NCI-H748 (cell line): ENCODE measurements at regions not wholly inside any gene's neighbourhood (a gene's known extent, or its start where the extent isn't known, plus 50 kb on each side); places are given as distances from the start of the nearest gene placed in this dataset.
A peak's percentile ranks its signal among the peaks of the same experiment; 100 is the strongest.
"Not testable (repeated sequence)": the region's sequence is repeated elsewhere in the genome, so short reads cannot be mapped to it uniquely, and the experiment has no call there.

Experiments used
- DNase-seq: peaks from one replicate; lab custom pipeline; 2025; ENCODE audit not compliant: unreplicated experiment; lab: John Stamatoyannopoulos, UW

DNA sequence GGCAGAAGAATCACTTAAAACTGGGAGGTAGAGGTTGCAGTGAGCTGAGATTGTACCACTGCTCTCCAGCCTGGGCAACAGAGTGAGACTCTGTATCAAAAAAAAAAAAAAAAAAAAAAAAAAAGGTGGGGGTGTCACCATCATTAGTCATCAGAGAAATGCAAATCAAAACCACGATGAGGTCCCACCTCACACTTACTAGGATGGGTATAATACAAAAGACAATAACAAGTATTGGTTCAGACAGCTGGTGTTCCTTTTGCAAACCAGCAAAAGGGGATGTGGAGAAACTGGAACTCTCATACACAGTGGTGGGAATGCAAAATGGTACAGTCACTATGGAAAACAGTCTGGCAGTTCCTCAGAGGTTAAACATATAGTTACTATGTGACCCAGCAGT, 78.7 kb upstream of the TSC22D2 start:
- no peak for DNase-seq

DNA sequence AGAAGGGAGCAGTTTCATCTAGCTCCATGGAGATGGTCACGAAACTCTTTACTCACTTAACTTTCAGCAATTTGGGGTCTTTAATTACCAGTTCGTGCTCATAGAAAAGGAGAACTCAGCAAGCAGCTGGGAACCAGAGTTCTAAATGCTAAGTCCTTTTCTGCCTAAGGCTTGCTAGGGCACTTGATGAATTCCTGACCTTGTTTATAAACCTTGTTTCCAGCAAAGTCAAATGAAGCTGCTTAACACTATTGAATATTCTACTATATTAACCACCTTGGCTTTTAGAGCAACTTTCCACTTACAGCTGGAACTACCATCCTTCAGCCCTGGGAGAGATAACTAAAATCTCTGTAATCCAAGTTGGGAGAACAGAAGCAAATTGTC, 79.5 kb upstream of the TSC22D2 start:
- DNase-seq: no peak

GRCh38 chr3:150327678-150328653, 80.1 kb upstream of the TSC22D2 start:
- DNase-seq: no peak

DNA sequence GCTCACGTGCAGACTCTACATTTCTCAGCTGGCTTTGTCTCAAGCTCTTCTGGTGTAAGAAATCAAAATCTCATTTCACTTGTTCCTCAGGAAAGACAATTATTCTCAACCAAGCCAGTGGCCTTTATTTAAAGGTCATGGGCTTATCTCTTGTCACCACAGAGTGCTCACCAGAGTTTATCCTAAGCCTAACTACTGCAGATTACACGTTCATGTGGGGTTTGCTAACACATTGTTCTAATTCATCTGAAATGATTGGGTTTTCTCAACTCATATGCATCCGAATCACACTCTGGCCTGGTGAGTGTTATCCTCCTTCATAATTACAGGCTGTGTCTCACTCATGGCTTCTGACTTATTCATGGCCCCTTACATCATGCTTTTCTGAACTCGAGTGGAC, 83.3 kb upstream of the TSC22D2 start:
- DNase-seq: no peak

- DNase-seq: no peak
Observed at GRCh38 chr3:150324245-150324644, 83.9 kb upstream of the TSC22D2 start.

DNA sequence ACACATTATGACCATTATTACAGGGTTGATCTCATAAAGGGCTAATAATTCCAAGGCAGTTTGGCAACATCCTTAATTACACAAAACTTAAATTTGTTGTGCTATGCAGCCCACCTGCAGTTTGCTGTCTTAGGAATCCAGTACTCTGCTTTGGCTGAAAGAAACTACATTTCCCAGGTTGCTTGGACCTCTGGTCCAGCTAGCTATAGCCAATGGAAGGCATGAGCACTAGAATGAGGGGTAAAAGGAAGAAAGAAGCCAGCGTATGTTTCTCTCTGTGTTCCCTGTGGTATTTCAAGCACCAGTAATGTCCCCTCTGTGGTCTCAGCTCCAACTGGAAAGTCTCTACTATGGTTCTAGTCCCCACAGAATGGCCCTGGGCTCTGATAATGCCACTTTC, 84.3 kb upstream of the TSC22D2 start:
- DNase-seq: no peak

DNA sequence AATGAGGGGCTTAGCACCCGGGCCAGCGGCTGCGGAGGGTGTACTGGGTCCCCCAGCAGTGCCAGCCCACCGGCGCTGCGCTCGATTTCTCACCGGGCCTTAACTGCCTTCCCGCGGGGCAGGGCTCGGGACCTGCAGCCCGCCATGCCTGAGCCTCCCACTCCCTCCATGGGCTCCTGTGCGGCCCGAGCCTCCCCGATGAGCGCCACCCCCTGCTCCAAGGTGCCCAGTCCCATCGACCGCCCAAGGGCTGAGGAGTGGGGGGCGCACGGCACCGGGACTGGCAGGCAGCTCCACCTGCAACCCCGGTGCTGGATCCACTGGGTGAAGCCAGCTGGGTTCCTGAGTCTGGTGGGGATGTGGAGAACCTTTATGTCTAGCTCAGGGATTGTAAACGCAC, 85.0 kb upstream of the TSC22D2 start:
- DNase-seq: not testable (repeated sequence)

DNA sequence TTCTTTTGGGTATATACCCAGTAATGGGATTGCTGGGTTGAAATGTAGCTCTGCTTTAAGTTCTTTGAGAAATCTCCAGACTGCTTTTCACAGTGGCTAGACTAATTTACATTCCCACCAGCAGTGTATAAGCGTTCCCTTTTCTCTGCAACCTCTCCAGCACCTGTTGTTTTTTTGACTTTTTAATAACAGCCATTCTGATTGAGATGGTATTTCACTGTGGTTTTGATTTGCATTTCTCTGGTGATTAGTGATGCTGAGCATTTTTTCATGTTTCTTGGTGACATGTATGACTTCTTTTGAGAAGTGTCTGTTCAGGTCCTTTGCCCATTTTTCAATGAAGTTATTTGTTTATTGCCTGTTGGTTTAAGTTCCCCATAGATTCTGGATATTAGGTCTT, 87.1 kb upstream of the TSC22D2 start:
- DNase-seq: not testable (repeated sequence)

DNA sequence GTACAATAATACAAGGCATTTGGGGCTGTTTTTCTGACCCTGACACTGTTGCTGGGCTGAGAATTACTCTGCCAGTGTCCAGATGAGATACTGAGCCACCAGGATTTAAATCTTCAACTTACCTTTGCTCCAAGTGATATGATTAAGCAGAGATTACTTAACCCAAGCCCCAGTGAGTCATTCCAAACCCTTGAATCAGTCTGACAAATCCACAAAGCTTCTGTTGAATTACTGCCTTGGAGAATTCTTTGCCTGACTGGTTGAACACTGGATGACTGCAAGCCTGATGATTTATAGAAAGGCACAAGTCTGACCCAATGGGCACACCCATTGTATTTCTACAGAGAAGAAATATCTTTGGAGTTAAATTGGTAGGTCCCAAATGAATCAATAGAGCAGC, 88.2 kb upstream of the TSC22D2 start:
- no peak for DNase-seq

DNA sequence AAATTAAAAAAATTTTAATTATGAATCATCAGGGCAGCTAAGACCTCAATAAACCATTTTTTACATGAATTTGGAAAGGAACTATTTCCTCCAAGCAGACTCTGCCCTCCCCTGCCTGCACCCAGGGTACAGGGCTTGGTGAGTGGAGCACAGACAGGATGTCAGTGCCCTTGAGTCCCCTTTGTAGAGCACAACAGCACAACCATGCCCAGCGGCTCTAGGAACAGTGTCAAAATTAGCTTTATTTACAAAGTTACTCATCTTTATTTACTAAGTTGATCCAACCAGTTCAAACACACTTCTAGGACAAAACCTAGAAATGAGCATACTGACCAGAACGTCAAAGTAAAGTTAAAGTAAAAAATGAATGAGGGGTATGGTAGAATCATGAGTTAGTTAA, 90.6 kb upstream of the TSC22D2 start:
- DNase-seq: no peak

GRCh38 chr3:150315721-150316120, 92.4 kb upstream of the TSC22D2 start:
- DNase-seq: no peak

DNA sequence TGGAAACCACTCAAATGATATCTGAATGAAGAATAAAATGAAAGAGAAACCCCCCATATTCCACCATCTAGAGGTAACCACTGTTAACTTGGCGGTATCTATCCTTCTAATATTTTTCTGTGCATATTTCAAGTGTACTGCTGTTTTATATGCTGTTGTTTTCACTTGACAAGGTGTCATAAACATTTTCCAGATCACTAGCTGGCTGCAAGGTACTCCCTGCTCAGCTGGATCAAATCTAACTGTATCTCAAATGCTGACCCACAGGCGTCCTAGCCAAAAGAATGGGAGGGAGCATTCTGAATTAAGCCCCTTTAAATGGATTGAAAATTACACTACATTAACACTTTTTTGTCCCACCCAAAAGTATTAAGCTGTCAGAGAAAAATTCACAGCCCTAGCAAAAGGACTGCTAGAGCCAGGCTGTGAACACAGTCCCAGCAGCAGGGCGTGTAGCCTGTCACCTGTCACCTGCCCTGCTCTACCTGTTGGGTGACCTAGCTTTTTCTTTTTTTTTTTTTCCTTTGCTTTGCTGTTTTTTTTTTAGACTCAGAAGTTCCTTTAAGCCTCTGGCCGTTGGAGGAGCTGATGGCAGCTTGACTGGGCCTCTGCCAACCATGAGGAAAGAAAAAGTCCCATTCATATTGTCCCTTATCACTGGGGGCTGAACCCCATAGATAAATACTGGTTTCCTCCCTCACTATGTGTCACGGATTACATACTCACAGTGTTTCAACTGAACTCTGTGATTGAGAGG, 93.7 kb upstream of the TSC22D2 start:
- DNase-seq: peak; percentile 3

DNA sequence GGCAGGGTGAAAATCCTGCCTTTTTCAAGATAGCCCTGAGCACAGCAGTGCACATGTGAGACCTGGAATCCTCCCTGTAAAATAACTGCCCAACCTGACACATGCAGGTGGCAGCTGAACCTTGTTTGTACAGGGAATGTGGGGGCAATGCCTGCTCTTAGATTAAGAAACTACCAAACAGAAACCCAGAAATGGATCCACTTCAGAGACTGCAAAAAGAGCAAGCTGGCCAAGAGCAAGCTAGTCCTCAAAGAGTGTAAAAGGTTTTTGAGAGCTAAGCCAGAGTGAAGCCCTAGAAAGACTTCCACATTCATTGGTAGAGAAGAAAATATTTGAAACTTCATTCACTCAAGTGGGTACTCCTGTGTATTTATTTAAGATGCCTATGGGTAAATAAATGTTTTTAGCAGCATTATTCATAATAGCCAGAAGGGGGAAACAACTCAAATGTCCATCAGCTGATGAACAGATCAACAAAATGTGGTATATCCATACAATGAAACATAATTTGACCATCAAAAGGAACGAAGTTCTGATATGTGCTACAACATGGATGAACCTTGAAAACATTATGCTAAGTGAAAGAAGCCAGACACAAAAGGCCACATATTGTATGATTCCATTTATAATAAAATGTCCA, 96.0 kb upstream of the TSC22D2 start:
- DNase-seq: no peak

- DNase-seq: no peak
Observed at GRCh38 chr3:150311156-150311555, 96.9 kb upstream of the TSC22D2 start.

DNA sequence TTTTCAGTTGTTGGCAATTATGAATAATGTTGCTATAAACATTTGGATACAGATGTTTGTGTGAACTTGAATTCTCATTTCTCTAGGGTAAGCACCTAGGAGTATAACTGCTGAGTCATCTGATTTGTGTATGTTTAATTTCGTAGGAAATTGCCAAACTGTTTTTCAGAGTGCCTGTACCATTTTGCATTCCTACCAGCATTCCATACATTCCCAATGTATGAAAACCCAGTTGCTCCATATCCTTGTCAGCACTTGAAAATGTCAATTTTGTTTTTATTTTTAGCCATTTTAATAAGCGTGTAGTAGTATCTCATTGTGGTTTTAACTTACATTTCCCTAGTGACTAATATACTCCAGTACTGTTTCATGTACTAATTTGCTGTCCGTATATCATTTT, 98.5 kb upstream of the TSC22D2 start:
- no peak for DNase-seq

DNA sequence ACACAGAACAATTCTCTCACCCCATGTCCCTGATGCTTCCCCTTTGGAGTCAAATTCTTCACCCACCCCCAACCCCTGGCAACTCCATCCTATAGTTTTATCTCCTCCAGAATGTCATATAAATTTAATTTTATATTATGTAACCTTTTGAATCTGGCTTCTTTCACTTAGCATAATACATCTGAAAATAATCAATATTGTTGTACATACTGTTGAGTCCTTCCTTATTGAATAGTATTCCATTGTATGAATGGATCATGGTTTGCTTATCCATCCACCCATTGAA, 98.9 kb upstream of the TSC22D2 start:
- DNase-seq: no peak

GRCh38 chr3:150308481-150309256, 99.4 kb upstream of the TSC22D2 start:
- DNase-seq: peak; percentile 1

DNA sequence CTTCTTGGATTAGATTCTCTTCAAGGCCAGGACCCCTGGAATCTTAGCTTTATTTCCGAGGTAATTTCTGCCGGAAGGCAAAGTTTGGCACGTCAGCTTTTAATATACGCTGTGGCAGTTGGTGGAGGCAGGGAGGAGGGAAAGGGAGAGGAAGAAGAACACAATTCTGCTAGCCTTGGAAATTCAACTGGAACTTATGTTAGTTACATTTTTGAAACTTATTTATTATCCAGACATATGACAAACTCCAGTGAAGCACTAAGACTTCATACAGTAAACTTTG, 100.1 kb upstream of the TSC22D2 start:
- no peak for DNase-seq

GRCh38 chr3:150307311-150308036, 100.6 kb upstream of the TSC22D2 start:
- no peak for DNase-seq

- no peak for DNase-seq
Observed at GRCh38 chr3:150306906-150307305, 101.2 kb upstream of the TSC22D2 start.

GRCh38 chr3:150306083-150306482, 102.0 kb upstream of the TSC22D2 start:
- DNase-seq: no peak
